Fibroblast of skin of scalp (primary cell): ENCODE measurements at regions not wholly inside any gene's neighbourhood (a gene's known extent, or its start where the extent isn't known, plus 50 kb on each side); places are given as distances from the start of the nearest gene placed in this dataset.
A peak's percentile ranks its signal among the peaks of the same experiment; 100 is the strongest.

ENCODE experiments used
- DNase-seq: peaks from one replicate; pipeline ENCODE4 v3.0.0-alpha.2; 2013

DNA sequence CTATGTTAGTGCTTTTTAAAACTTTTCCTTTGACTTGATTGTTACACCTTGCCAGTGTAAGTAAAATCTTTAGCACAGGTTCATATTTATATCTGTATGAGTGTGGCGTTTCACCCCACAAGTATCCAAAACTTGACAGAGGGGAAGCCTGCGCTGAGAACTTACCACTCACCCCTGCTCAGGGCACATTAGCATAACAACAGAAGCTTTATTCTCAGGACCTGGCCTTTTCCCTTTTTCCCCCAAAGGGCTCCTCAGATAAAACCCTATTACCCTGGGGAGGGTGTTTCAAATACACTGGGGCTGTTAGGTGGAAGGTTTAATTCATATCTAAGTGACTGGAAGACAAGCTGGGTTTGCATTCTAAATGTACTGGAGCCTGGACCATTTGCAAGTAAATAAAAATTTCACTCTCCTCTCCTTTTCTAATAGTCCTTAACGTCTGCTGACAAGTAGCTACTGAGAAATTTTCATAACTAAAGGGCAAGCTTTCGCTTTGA, 276.6 kb downstream of the RNF152 start:
- no peak for DNase-seq

GRCh38 chr18:61612517-61612916, 279.3 kb downstream of the CDH20 start:
- no peak for DNase-seq

DNA sequence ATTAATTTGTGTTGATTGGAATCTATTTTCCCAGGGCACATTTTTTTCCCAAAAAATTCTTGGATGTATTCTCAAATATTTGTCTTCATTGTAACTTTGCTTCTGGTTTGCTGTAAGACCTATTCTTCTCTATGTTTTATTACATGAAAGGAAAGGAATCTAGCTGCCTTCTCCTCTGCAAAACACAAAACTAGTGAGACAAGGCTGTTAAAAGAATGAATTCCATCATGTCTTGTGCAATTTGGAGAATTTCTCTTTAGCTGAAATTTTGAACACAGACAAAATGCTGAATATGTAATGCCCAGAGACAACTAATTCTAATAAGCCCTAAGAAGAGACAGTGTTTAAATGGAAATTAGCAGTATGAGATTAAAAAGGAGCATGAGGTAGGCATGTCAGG, 275.9 kb downstream of the CDH20 start:
- DNase-seq: peak; percentile 65

- DNase-seq: no peak
These were observed 275.1 kb downstream of the CDH20 start for GRCh38 chr18:61608316-61608715.

- DNase-seq: no peak
These were observed 274.6 kb downstream of the CDH20 start for GRCh38 chr18:61607867-61608266.

DNA sequence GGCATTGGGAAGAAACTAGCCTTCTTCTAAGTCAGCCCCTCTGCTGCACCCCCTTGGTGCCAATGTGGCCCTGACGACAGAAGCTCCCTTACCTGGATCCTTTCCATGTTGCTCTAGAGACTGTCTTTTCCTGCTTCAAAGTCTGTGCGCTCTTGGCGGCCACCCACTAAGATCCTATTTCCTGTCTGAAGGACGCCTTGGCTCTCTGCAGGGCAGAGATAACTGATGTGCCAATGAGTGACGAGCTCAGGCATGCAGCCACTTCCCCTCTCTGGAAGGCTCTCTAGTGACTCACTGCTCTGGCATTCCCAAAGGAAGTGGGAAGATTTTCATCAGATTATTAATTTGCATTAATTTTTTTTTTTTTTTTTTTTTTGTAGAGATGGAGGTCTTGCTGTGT, 273.5 kb downstream of the CDH20 start:
- DNase-seq: peak; percentile 97

DNA sequence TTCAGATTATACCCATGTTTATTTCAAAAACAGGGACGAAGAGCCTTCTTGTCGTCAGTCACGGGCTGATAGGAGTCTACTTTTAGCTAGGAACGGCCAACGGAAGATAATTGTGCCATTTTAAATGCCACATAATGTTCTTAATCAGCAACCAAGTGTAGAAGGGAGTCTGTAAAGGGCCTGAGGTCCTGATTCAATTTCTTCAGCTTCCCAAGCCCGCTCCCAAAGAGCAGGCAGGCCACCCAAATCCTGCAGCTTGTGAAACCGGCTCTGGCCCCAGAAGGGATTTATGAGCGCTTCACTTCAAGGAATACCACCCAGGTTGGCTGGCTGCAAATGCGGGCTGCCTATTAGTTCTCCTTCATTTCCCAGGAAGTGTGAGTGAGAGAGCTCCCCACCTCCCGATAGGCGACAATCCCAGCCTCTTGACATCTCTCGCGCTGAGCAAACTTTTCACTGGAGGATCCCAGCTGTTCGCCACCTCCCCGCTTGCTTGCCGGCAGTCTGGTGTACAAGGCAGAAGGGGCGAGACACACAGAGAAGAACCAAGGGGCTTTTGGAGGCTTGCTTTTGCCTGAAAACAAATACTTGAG, 272.9 kb downstream of the CDH20 start:
- DNase-seq: peak; percentile 74

- no peak for DNase-seq
These were observed 272.3 kb downstream of the CDH20 start for GRCh38 chr18:61605376-61606067.
